CD4-positive, alpha-beta T cell (primary cell): ENCODE measurements at regions not wholly inside any gene's neighbourhood (a gene's known extent, or its start where the extent isn't known, plus 50 kb on each side); places are given as distances from the start of the nearest gene placed in this dataset.

ENCODE experiments used
- ATAC-seq: fragments of 200-7000 bp; cut with Tn5 transposase; one replicate; pipeline ENCODE4 v1.10.0; 2022; ENCODE audit warnings: mild to moderate bottlenecking; ENCODE audit not compliant: poor library complexity
- CTCF ChIA-PET: fragments of 350-600 bp; sonication (Branson Sonifier 250); formaldehyde crosslinking; loops from one replicate; lab custom pipeline; 2021; ENCODE audit warnings: antibody characterized with exemption, inconsistent platforms; lab: Charles Lee
- POLR2A ChIA-PET: fragments of 350-600 bp; sonication (Branson Sonifier 250); formaldehyde crosslinking; loops from one replicate; lab custom pipeline; 2021; ENCODE audit warnings: antibody characterized with exemption, inconsistent platforms; lab: Charles Lee
- DNase-seq, 14 experiments: peaks; one replicate each; pipeline ENCODE4 v3.0.0-alpha.2; 2013 to 2020; ENCODE audit warnings: mixed read lengths in 2 of 14
- H3K27ac ChIP-seq, 2 donors: one replicate each; pipeline versions ENCODE4 v1.5.1 to v1.7.0; 2013; ENCODE audit warnings: low read length in 2 of 2, low read depth in 1 of 2, mild to moderate bottlenecking in 1 of 2
- H3K27me3 ChIP-seq, 2 experiments: 1 replicate in 1 of 2; 2 replicates in 1 of 2; pipeline versions ENCODE4 v1.6.1 to v1.7.0; 2013; ENCODE audit warnings: low read length in 2 of 2, control low read depth in 1 of 2, mild to moderate bottlenecking in 1 of 2, moderate library complexity in 1 of 2; ENCODE audit not compliant: insufficient read depth in 2 of 2, control insufficient read depth in 1 of 2
- H3K36me3 ChIP-seq: one replicate; pipeline ENCODE4 v1.6.1; 2013; ENCODE audit warnings: low read length, control low read depth; ENCODE audit not compliant: insufficient read depth
- H3K4me1 ChIP-seq: one replicate; pipeline ENCODE4 v1.6.1; 2013; ENCODE audit warnings: low read length, control low read depth; ENCODE audit not compliant: insufficient read depth
- H3K4me3 ChIP-seq: one replicate; pipeline ENCODE4 v1.5.1; 2013; ENCODE audit warnings: mild to moderate bottlenecking, low read length, moderate library complexity
- H3K9me3 ChIP-seq, 2 experiments: 1 replicate in 1 of 2; 2 replicates in 1 of 2; pipeline versions ENCODE4 v1.6.1 to v1.7.0; 2013; ENCODE audit warnings: low read length in 2 of 2, mild to moderate bottlenecking in 2 of 2, control low read depth in 1 of 2, moderate library complexity in 1 of 2; ENCODE audit not compliant: control insufficient read depth in 1 of 2, insufficient read depth in 1 of 2
- H3K27ac Mint-ChIP-seq: one replicate; pipeline ENCODE4 v1.8.0; 2020; ENCODE audit warnings: mixed read lengths
- H3K27me3 Mint-ChIP-seq: one replicate; pipeline ENCODE4 v1.8.0; 2021; ENCODE audit warnings: mixed read lengths
- H3K36me3 Mint-ChIP-seq: one replicate; pipeline ENCODE4 v1.8.0; 2021; ENCODE audit warnings: low read depth, mixed read lengths
- H3K4me1 Mint-ChIP-seq: one replicate; pipeline ENCODE4 v1.8.0; 2021; ENCODE audit warnings: low read depth, mixed read lengths
- H3K4me3 Mint-ChIP-seq: one replicate; pipeline ENCODE4 v1.8.0; 2020; ENCODE audit warnings: mild to moderate bottlenecking, mixed read lengths
- H3K9me3 Mint-ChIP-seq: one replicate; pipeline ENCODE4 v1.8.0; 2020; ENCODE audit warnings: mixed read lengths
- CTCF ChIP-seq: fragments of 200-600 bp; IDR thresholded peaks from one replicate; pipeline ENCODE4 v1.8.0; 2022; ENCODE audit warnings: antibody characterized with exemption, mild to moderate bottlenecking
- intact Hi-C, 2 experiments: fragments of 100-400 bp; cut with DNase I in 1 of 2; cut with micrococcal nuclease in 1 of 2; formaldehyde crosslinking; loops; one replicate each; pipeline versions ENCODE4 v1.15.1 to v1.9.0; 2023 to 2025; cut with DNase I, micrococcal nuclease

DNA sequence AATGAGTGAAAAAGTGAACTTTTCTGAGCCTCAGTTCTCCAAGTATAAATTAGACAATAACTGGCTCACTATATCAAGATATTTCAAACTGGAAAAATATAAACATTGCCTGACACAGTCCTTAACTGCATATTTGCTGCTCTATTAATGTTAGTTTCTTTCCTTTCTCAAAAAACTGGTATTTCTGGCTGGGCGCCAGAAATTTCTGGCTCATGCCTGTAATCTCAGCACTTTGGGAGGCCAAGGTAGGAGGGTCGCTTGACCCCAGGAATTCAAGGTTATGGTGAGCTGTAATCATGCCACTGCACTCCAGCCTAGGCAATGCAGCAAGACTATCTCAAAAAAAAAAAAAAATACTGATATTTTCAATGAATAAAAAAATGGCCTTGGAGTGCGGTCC, 227.0 kb downstream of the MAGEB17 start:
- Mint-ChIP-seq H3K27ac (no peak overlapping the region), H3K9me3 (no peaks in the 10 kb centered on the region), H3K36me3 (no peaks in the 10 kb centered on the region), H3K4me1 (no peaks in the 10 kb centered on the region), H3K27me3 (no peaks in the 10 kb centered on the region), H3K4me3 (no peak overlapping the region)
- H3K4me1 ChIP-seq, result no peaks in the 10 kb centered on the region
- ChIA-PET POLR2A (no interaction called here), CTCF (no interaction called here)
- H3K4me3 ChIP-seq, result no peak overlapping the region
- no peak overlapping the region for H3K27ac ChIP-seq
- no peaks in the 10 kb centered on the region for H3K27me3 ChIP-seq
- DNase-seq (no peak), ATAC-seq (no peak)
- intact Hi-C loops, result no loop called here
- H3K9me3 ChIP-seq, result no peaks in the 10 kb centered on the region
- no peaks in the 10 kb centered on the region for H3K36me3 ChIP-seq
- TF ChIP-seq CTCF, result no peak

- Histone ChIP-seq H3K4me1 (no peaks in the 10 kb centered on the region), H3K27me3 (no peaks in the 10 kb centered on the region), H3K36me3 (no peaks in the 10 kb centered on the region), H3K9me3 (no peaks in the 10 kb centered on the region), H3K27ac (no peak overlapping the region), H3K4me3 (no peak overlapping the region)
- H3K27me3 Mint-ChIP-seq, result peaks cover 6% of the 10 kb centered on the region
- no peaks in the 10 kb centered on the region for H3K36me3 Mint-ChIP-seq
- no peak overlapping the region for H3K27ac Mint-ChIP-seq
- no peaks in the 10 kb centered on the region for H3K9me3 Mint-ChIP-seq
- H3K4me3 Mint-ChIP-seq, result no peak overlapping the region
- ATAC-seq, result no peak
- POLR2A ChIA-PET, result no interaction called here
- H3K4me1 Mint-ChIP-seq, result no peaks in the 10 kb centered on the region
- TF ChIP-seq CTCF, result no peak
- CTCF ChIA-PET, result no interaction called here
- DNase-seq, result no peak
- intact Hi-C loops, result no loop called here
These were observed 236.5 kb downstream of the MAGEB17 start for GRCh38 chrX:16403808-16404207.

DNA sequence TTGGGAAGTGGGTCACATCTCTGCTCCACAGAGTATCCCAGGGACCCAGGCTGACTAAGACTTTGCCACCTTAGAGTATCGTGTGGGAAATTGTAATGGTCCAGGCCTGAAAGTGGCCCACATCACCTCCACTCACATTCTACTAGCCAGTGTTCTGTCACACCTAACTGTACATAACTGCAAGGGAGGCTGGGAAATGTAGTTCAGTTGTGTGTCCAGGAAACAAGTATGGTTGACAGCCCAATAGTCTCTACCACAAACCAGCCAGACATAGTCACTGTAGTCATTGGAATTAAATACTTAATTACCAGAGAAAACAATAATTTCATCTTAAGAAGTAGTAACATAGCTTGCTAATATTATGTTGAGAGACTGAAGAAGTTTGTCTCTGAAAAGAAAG, 233.4 kb upstream of the S100G start:
- no peaks in the 10 kb centered on the region for H3K9me3 Mint-ChIP-seq
- intact Hi-C loops, result no loop called here
- POLR2A ChIA-PET, result no interaction called here

More for the DNA sequence above, 233.4 kb upstream of the S100G start:
- Histone ChIP-seq H3K36me3 (no peaks in the 10 kb centered on the region), H3K9me3 (no peaks in the 10 kb centered on the region), H3K27ac (no peak overlapping the region), H3K27me3 (no peaks in the 10 kb centered on the region), H3K4me1 (no peaks in the 10 kb centered on the region), H3K4me3 (no peak overlapping the region)
- Mint-ChIP-seq H3K4me1 (no peaks in the 10 kb centered on the region), H3K27ac (no peak overlapping the region), H3K36me3 (no peaks in the 10 kb centered on the region), H3K4me3 (no peak overlapping the region), H3K27me3 (peaks cover 6% of the 10 kb centered on the region)
- CTCF ChIA-PET, result no interaction called here
- ATAC-seq, result no peak
- no peak for TF ChIP-seq CTCF
- no peak for DNase-seq
